Uterus (tissue), 3 donors: ENCODE measurements at regions not wholly inside any gene's neighbourhood (a gene's known extent, or its start where the extent isn't known, plus 50 kb on each side); places are given as distances from the start of the nearest gene placed in this dataset.
"Not testable (repeated sequence)": the region's sequence is repeated elsewhere in the genome, so short reads cannot be mapped to it uniquely, and the experiment has no call there.

ENCODE experiments used
- DNase-seq, 2 donors: peaks; one replicate each; pipeline ENCODE4 v3.0.0-alpha.2; 2019 to 2020
- H3K27ac ChIP-seq, 2 donors: fragments of 200-600 bp; sonication (generic); 1 replicate in 1 of 2; 2 replicates in 1 of 2; pipeline ENCODE4 v1.5.1; 2016 to 2018
- H3K27me3 ChIP-seq, 2 donors: fragments of 200-600 bp; sonication (generic); one replicate each; pipeline ENCODE4 v1.5.1; 2018 to 2019; ENCODE audit warnings: control low read depth in 1 of 2
- H3K36me3 ChIP-seq, 2 donors: fragments of 200-600 bp; sonication (generic); one replicate each; pipeline ENCODE4 v1.5.1; 2019; ENCODE audit warnings: control low read depth in 1 of 2
- H3K4me1 ChIP-seq, 2 donors: fragments of 200-600 bp; sonication (generic); one replicate each; pipeline ENCODE4 v1.5.1; 2018 to 2019; ENCODE audit warnings: control low read depth in 1 of 2
- H3K4me3 ChIP-seq, 2 donors: fragments of 200-600 bp; sonication (generic); 1 replicate in 1 of 2; 2 replicates in 1 of 2; pipeline ENCODE4 v1.5.1; 2018 to 2019; ENCODE audit warnings: mild to moderate bottlenecking in 1 of 2
- H3K9me3 ChIP-seq, 2 donors: fragments of 200-600 bp; sonication (generic); one replicate each; pipeline ENCODE4 v1.5.1; 2019; ENCODE audit warnings: control low read depth in 1 of 2
- CTCF ChIP-seq, 4 experiments: fragments of 200-600 bp in 2 of 4; fragments of 450-650 bp in 2 of 4; sonication (generic) in 2 of 4; IDR thresholded peaks; one replicate each; pipeline ENCODE4 v1.5.1; 2016 to 2019; ENCODE audit warnings: antibody characterized with exemption in 4 of 4, mild to moderate bottlenecking in 2 of 4, moderate library complexity in 1 of 4
- POLR2A ChIP-seq, 2 donors: fragments of 450-650 bp; IDR thresholded peaks; one replicate each; pipeline ENCODE4 v1.6.1; 2016; ENCODE audit warnings: antibody characterized with exemption in 2 of 2, mild to moderate bottlenecking in 1 of 2, moderate library complexity in 1 of 2
- intact Hi-C: fragments of 100-400 bp; cut with DNase I; formaldehyde crosslinking; loops from one replicate; pipeline ENCODE4 v1.15.1; 2023; ENCODE audit warnings: low total_unique reads
- donor health status: DM: yes; HTN: yes; CAD: no.

- H3K9me3 ChIP-seq: no peaks in the 10 kb centered on the region
- H3K27ac ChIP-seq: no peak overlapping the region
- H3K27me3 ChIP-seq: no peaks in the 10 kb centered on the region
- H3K4me3 ChIP-seq: no peak overlapping the region
- TF ChIP-seq CTCF (IDR thresholded peaks at IDR 0.05): no peak
- no peak for TF ChIP-seq POLR2A (IDR thresholded peaks at IDR 0.05)
- no peaks in the 10 kb centered on the region for H3K4me1 ChIP-seq
- no peaks in the 10 kb centered on the region for H3K36me3 ChIP-seq
- no peak for DNase-seq
- intact Hi-C loops: no loop called here
These were observed 396.9 kb upstream of the EYS start for GRCh38 chr6:66103954-66104353.

- Histone ChIP-seq H3K27ac (no peak overlapping the region), H3K4me3 (no peak overlapping the region), H3K9me3 (no peaks in the 10 kb centered on the region), H3K36me3 (no peaks in the 10 kb centered on the region), H3K4me1 (no peaks in the 10 kb centered on the region), H3K27me3 (no peaks in the 10 kb centered on the region)
- TF ChIP-seq CTCF (IDR thresholded peaks at IDR 0.05): no peak
- no peak for TF ChIP-seq POLR2A (IDR thresholded peaks at IDR 0.05)
- intact Hi-C loops: no loop called here
- no peak for DNase-seq
These were observed 396.3 kb upstream of the EYS start for GRCh38 chr6:66103354-66103753.

GRCh38 chr6:66096679-66097078, 389.7 kb upstream of the EYS start:
- Histone ChIP-seq H3K36me3 (no peaks in the 10 kb centered on the region), H3K4me3 (no peak overlapping the region), H3K27me3 (no peaks in the 10 kb centered on the region), H3K4me1 (no peaks in the 10 kb centered on the region), H3K27ac (no peak overlapping the region), H3K9me3 (no peaks in the 10 kb centered on the region)
- no peak for TF ChIP-seq CTCF (IDR thresholded peaks at IDR 0.05)
- TF ChIP-seq POLR2A (IDR thresholded peaks at IDR 0.05): no peak
- intact Hi-C loops: no loop called here
- DNase-seq: no peak

- no peaks in the 10 kb centered on the region for H3K36me3 ChIP-seq
- H3K4me3 ChIP-seq: no peak overlapping the region
- H3K9me3 ChIP-seq: no peaks in the 10 kb centered on the region
- no peak for DNase-seq
- intact Hi-C loops: no loop called here
- no peak overlapping the region for H3K27ac ChIP-seq
- no peak for TF ChIP-seq POLR2A (IDR thresholded peaks at IDR 0.05)
- no peak for TF ChIP-seq CTCF (IDR thresholded peaks at IDR 0.05)
- no peaks in the 10 kb centered on the region for H3K4me1 ChIP-seq
- no peaks in the 10 kb centered on the region for H3K27me3 ChIP-seq
These were observed 387.6 kb upstream of the EYS start for GRCh38 chr6:66094615-66095014.

GRCh38 chr6:66092306-66092705, 385.3 kb upstream of the EYS start:
- H3K9me3 ChIP-seq, H3K4me1 ChIP-seq, DNase-seq, intact Hi-C loops, H3K36me3 ChIP-seq, H3K27ac ChIP-seq, H3K4me3 ChIP-seq, H3K27me3 ChIP-seq: not testable (repeated sequence)

- TF ChIP-seq CTCF (IDR thresholded peaks at IDR 0.05) (no peak), POLR2A (IDR thresholded peaks at IDR 0.05) (no peak)
- DNase-seq: no peak
These were observed 379.5 kb upstream of the EYS start for GRCh38 chr6:66086532-66086931.

More at GRCh38 chr6:66086532-66086931, 379.5 kb upstream of the EYS start:
- H3K4me1 ChIP-seq: no peaks in the 10 kb centered on the region
- no peaks in the 10 kb centered on the region for H3K36me3 ChIP-seq
- no peak overlapping the region for H3K4me3 ChIP-seq
- H3K27ac ChIP-seq: no peak overlapping the region
- no peaks in the 10 kb centered on the region for H3K9me3 ChIP-seq
- intact Hi-C loops: no loop called here
- no peaks in the 10 kb centered on the region for H3K27me3 ChIP-seq
